ENCODE measurements at regions not wholly inside any gene's neighbourhood (a gene's known extent, or its start where the extent isn't known, plus 50 kb on each side); places are given as distances from the start of the nearest gene placed in this dataset.

GRCh38 chrX:46301903-46302302 is 243.3 kb downstream of the ZNF674 start:
- no peak for DNase-seq (ENCODE audit: low read depth in 2 of 2)

GRCh38 chrX:46298821-46299220 is 246.4 kb downstream of the ZNF674 start:
- no peak for DNase-seq (ENCODE audit: low read depth in 2 of 2)

DNA sequence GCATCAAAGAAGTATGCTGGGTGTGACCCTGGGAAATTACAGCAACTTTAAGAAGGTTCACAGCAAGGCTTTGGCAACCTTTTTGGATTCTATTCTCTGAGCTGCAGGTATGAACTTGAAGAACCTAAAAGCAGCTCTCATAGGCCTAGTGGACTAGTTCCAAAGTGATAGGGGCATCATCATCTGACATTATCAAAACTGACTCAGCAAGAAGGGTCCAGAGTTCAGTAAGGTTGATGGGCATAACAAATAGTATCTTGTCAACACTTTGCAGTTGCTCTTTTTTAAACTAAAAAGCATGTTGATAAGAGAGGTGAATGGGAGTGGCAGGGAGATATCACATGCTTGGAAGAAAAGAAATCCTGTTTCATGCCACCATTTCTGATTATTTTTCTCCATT is 249.3 kb downstream of the ZNF674 start:
- DNase-seq (ENCODE audit: low read depth in 2 of 2): no peak

DNA sequence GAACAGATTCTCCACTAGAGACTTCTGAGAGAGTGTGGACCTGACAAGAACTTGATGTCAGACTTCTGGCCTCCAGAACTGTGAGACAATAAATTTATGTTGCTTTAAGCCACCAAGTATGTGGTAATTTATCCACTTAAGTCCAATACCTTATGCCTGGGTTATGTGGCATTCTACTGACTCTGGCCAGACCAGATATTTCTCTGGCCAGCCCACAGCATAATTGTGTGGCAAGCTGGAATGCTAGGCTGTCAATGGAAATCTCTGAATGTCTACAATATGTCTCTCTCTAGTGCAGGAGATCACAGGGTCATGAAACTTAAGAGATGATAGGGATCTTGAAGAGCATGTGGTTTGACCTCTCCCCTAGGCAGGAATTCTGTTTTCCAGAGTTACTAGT is 251.0 kb downstream of the ZNF674 start:
- DNase-seq (ENCODE audit: low read depth in 2 of 2): no peak

- no peak for DNase-seq (ENCODE audit: low read depth in 2 of 2)
These were observed 265.3 kb downstream of the ZNF674 start for GRCh38 chrX:46279925-46280313.

DNA sequence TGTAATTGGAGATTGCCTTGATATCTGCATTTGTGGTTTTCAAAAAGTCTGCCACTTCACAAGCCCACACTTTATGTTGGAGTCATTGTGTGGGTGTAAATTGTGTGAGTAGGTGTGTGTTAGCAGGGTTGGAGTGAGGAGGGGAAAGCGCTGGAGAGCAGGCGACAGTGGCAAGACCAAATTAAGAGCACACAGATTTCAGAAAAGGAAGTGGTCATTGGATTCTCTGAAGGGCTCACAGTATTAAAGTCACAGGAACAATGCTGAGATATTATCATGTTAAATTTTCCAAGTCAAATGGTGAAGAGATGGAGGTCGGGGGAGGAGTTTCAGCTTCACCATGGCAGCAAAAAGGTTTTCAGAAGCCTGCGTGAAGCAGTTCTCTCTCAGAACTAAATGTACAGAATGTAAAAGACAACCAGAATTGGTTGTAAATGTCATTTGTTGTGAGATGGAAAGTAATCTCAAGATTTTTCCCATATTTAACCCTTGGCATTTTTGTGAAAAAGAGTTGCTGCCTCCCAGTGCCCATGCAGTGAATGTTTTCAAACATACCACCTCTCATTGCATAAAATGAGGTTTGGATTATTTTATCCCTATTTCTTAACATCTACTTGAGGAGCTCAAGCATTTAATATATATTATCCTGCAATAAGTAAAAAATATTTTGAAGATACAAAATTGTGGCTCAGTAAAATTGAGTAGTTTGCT is 265.9 kb downstream of the ZNF674 start:
- DNase-seq (ENCODE audit: low read depth in 2 of 2): no peak

GRCh38 chrX:46278572-46278971 is 266.6 kb downstream of the ZNF674 start:
- no peak for DNase-seq (ENCODE audit: low read depth in 2 of 2)

DNA sequence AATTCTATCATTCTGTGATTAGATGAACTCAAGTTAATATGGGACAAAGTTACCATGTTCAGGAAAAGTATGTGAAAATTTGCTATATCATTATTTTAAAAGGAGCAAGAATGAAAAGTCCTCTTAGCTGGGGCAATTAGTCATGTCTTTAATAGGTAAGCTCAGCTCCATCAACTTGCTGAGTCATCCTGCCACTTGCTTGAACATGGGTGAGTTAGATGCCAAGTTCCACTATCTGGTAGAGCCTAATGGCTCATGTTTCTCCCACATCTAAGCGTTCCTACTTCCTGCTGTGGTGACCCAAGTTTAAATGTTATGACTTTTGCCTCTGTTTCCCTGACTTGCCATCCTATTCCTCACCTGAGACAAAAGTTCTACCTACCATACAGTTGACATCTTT is 276.8 kb downstream of the ZNF674 start:
- DNase-seq (ENCODE audit: low read depth in 2 of 2): no peak

DNA sequence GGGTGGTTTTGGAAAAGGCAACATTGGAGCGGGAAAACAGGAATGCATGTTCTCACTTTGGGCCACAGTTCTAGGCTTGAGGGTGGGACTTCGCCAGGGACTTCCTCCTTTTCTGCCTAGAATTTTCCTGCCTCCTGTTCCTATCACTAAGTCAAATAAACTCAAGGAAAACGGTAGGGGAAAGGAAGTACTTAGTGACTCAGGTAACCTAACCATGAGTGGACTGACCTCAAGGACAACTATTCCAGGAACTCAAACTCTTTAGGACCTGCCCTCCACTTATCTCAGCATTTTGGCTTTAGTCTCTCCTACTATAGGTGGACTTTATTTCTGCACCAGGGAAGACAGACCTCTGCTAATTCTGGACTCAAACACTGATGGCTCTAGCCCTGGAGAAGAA is 281.7 kb downstream of the ZNF674 start:
- DNase-seq (ENCODE audit: low read depth in 2 of 2): no peak

- no peak for DNase-seq (ENCODE audit: low read depth in 2 of 2)
These were observed 282.9 kb downstream of the ZNF674 start for GRCh38 chrX:46262304-46262703.

DNA sequence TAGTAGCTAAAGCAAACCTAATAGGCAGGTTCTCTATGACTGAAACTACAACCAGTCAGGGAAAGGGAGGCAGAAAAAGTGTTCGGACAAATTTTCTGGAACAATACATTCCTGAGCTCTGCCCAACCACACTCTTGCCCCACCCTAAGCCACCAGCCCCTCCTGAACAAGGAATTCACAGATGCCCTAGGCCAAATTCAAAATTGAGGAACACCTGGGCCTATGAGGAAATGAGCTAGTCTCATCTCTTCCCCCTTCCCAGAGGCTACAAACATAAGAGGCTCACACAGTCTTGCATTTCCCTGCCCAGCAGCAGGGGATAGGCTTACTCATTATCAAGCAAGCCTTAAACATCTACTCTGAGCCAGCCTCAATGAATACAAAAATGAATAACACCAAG is 284.7 kb downstream of the ZNF674 start:
- DNase-seq (ENCODE audit: low read depth in 2 of 2): no peak

- no peak for DNase-seq (ENCODE audit: low read depth in 2 of 2)
These were observed 286.9 kb downstream of the ZNF674 start for GRCh38 chrX:46258356-46258755.

DNA sequence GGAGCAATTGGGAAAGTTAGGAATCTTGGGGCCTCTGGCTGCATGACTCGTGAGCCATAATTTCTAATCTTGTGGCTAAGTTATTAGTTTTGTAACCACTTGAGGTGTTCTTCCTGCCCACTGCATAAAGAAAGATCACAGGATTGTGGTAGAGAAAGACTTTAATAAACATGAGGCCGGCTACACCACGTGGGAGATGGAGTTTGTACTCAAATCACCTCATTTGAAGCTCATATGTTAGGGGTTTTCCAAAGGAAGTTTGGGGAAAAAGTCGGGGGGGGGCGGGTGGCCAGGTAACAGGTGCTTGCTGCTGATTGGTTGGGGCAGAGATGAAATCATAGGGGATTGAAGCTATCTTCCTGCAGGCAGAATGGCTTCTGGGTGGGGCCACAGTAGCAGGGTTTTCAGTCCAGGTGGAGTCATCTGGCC is 287.8 kb downstream of the ZNF674 start:
- no peak for DNase-seq (ENCODE audit: low read depth in 2 of 2)

- no peak for DNase-seq (ENCODE audit: low read depth in 2 of 2)
These were observed 288.3 kb downstream of the ZNF674 start for GRCh38 chrX:46256875-46257274.

- DNase-seq (ENCODE audit: low read depth in 2 of 2): no peak
These were observed 290.2 kb downstream of the ZNF674 start for GRCh38 chrX:46255046-46255445.

GRCh38 chrX:46254641-46255040 is 290.6 kb downstream of the ZNF674 start:
- no peak for DNase-seq (ENCODE audit: low read depth in 2 of 2)

- DNase-seq (ENCODE audit: low read depth in 2 of 2): no peak
These were observed 293.5 kb downstream of the ZNF674 start for GRCh38 chrX:46251755-46252154.

DNA sequence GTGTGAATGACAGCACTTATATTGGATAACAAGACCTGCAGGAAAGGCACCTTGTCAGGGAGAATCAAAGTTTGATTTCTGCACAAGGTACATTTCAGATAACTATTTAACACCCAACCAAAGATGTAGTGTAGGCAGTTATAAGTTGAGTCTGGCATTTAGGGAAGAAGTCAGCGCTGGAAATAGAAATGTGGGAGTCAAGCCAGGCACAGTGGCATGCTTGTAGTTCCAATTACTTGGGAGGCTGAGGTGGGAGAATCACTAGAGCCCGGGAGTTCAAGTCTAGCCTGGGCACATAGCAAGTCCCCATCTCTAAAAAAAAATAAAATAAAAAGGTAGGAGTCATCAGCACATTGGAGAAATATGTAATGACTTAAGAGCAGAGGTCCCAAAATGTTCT is 295.1 kb downstream of the ZNF674 start:
- no peak for DNase-seq (ENCODE audit: low read depth in 2 of 2)

DNA sequence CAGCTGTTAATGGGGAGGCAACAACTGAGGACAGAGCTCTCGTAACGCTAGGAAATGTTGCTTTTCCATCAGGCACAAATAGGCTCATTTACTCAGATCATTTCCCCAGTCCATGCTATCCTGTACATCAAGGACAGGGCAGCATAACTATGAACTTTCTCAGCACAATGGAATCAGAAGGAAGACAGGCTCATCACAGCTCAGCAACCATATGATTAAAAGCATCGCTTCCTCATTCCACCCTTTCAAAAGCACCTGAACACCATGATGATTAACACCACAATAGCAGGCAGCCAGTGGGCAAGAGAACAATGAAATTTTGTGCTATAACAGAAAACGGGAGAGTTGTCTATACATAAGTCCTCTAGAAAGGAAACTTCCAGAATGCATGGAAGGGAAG is 297.8 kb downstream of the ZNF674 start:
- DNase-seq (ENCODE audit: low read depth in 2 of 2): no peak

DNA sequence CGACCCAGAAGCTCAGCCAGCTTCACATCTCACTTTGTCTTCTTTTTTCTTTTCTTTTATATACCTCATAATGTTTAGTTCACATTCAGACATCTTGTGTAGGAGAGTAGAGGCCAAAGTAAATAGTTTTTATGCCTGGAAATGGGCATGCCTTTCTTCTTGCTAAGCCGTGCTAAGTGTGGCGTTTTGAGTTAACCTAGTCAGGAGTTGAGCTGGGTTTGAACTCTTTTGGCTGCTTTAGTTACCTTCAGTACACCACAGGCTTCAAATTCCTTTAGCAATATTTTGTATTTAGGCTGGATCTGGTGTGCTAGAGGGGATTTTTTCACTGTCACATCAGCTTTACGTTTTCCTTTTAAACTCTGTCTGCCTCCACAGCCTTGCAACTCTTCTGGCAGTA is 300.8 kb downstream of the ZNF674 start:
- no peak for DNase-seq (ENCODE audit: low read depth in 2 of 2)

- DNase-seq (ENCODE audit: low read depth in 2 of 2): no peak
These were observed 308.8 kb downstream of the ZNF674 start for GRCh38 chrX:46236411-46236810.

GRCh38 chrX:46235778-46236177 is 309.4 kb downstream of the ZNF674 start:
- DNase-seq (ENCODE audit: low read depth in 2 of 2): no peak

DNA sequence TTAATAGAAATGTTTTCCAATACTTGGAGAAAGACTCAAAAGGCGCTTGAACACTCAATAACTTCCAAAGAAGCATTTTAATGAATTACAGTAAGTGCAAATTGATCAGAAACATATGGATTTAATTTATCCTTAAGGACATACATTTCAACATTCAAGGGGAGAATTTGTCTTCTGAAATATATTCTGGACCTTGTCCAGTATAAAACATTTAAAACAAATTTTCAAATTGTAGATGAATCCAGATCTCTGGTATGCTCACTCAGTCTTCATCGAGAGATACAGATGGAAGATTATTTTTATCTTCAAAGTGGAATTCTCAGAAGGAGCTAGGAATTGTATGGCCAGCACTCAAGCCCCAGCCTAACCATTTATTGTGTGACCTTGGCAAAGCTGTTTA is 310.4 kb downstream of the ZNF674 start:
- no peak for DNase-seq (ENCODE audit: low read depth in 2 of 2)

- no peak for DNase-seq (ENCODE audit: low read depth in 2 of 2)
These were observed 316.8 kb downstream of the ZNF674 start for GRCh38 chrX:46228389-46228788.
